B cell (primary cell): ENCODE measurements at regions not wholly inside any gene's neighbourhood (a gene's known extent, or its start where the extent isn't known, plus 50 kb on each side); places are given as distances from the start of the nearest gene placed in this dataset.

Source experiments
- CTCF ChIP-seq: fragments of 200-600 bp; IDR thresholded peaks from one replicate; pipeline ENCODE4 v1.8.0; 2022; ENCODE audit warnings: antibody characterized with exemption, mild to moderate bottlenecking
- EZH2 ChIP-seq: IDR thresholded peaks from 2 replicates; pipeline ENCODE4 v1.6.1; 2012; ENCODE audit warnings: borderline replicate concordance, low read depth, mild to moderate bottlenecking, moderate library complexity, low read length; ENCODE audit not compliant: insufficient read depth, poor library complexity, severe bottlenecking

- TF ChIP-seq CTCF (no peak), EZH2 (no peak)
Measured at GRCh38 chr13:76803831-76804230, 82.4 kb downstream of the KCTD12 start.
